ENCODE measurements at regions not wholly inside any gene's neighbourhood (a gene's known extent, or its start where the extent isn't known, plus 50 kb on each side); places are given as distances from the start of the nearest gene placed in this dataset.

GRCh38 chr4:152074088-152074437 is 313.3 kb upstream of the GATB start:
- WGBS (ENCODE audit: low lambda C conversion rate, missing lambda C conversion rate): 93% methylated on average over 1 of the region's 1 CpG

GRCh38 chr4:152073351-152074087 is 312.7 kb upstream of the GATB start:
- Histone ChIP-seq H3K79me2 (no peaks in the 10 kb centered on the region), H3K9me3 (ENCODE audit: low read depth) (no peaks in the 10 kb centered on the region), H3K4me2 (no peak overlapping the region), H3K9me2 (replicated peaks; ENCODE audit: insufficient read depth) (no peaks in the 10 kb centered on the region), H2AFZ (no peak overlapping the region), H4K20me1 (ENCODE audit: insufficient read depth, poor library complexity, severe bottlenecking) (no peaks in the 10 kb centered on the region), H3K27me3 (no peaks in the 10 kb centered on the region), H3K27ac (no peak overlapping the region), H3K36me3 (replicated peaks; ENCODE audit: insufficient read depth, low read depth) (no peaks in the 10 kb centered on the region), H3K4me3 (no peak overlapping the region), H3K4me1 (ENCODE audit: insufficient read depth) (no peaks in the 10 kb centered on the region)
- DNase-seq (ENCODE audit: low spot score): peak; percentile 46
- no peak for TF ChIP-seq EZH2 (IDR thresholded peaks at IDR 0.05; ENCODE audit: borderline replicate concordance)
- no peak for TF ChIP-seq CTCF (IDR thresholded peaks at IDR 0.05; ENCODE audit: poor library complexity)
- 69% methylated on average over 9 of the region's 9 CpGs for WGBS (ENCODE audit: low lambda C conversion rate, missing lambda C conversion rate)

More at GRCh38 chr4:152074088-152074437, 313.3 kb upstream of the GATB start:
- Histone ChIP-seq H3K9me2 (replicated peaks; ENCODE audit: insufficient read depth) (no peaks in the 10 kb centered on the region), H3K4me2 (no peak overlapping the region), H3K79me2 (no peaks in the 10 kb centered on the region), H3K27ac (no peak overlapping the region), H3K4me1 (ENCODE audit: insufficient read depth) (no peaks in the 10 kb centered on the region), H3K9me3 (ENCODE audit: low read depth) (no peaks in the 10 kb centered on the region), H3K4me3 (no peak overlapping the region), H3K27me3 (no peaks in the 10 kb centered on the region), H4K20me1 (ENCODE audit: insufficient read depth, poor library complexity, severe bottlenecking) (no peaks in the 10 kb centered on the region), H2AFZ (no peak overlapping the region), H3K36me3 (replicated peaks; ENCODE audit: insufficient read depth, low read depth) (no peaks in the 10 kb centered on the region)
- TF ChIP-seq CTCF (IDR thresholded peaks at IDR 0.05; ENCODE audit: poor library complexity) (no peak), EZH2 (IDR thresholded peaks at IDR 0.05; ENCODE audit: borderline replicate concordance) (no peak), EZH2phosphoT487 (IDR thresholded peaks at IDR 0.05; ENCODE audit: low read depth, severe bottlenecking, unreplicated experiment) (no peak)
- no peak for DNase-seq (ENCODE audit: low spot score)

- H3K9me2 ChIP-seq (replicated peaks; ENCODE audit: insufficient read depth): no peaks in the 10 kb centered on the region
- H3K4me3 ChIP-seq: no peak overlapping the region
- no peaks in the 10 kb centered on the region for H3K79me2 ChIP-seq
- H3K27me3 ChIP-seq: no peaks in the 10 kb centered on the region
- WGBS (ENCODE audit: low lambda C conversion rate, missing lambda C conversion rate): 79% methylated on average over 11 of the region's 11 CpGs
- H2AFZ ChIP-seq: no peak overlapping the region
- H3K36me3 ChIP-seq (replicated peaks; ENCODE audit: insufficient read depth, low read depth): no peaks in the 10 kb centered on the region
- no peak for DNase-seq (ENCODE audit: low spot score)
- no peak overlapping the region for H3K4me2 ChIP-seq
- H4K20me1 ChIP-seq (ENCODE audit: insufficient read depth, poor library complexity, severe bottlenecking): no peaks in the 10 kb centered on the region
- H3K4me1 ChIP-seq (ENCODE audit: insufficient read depth): no peaks in the 10 kb centered on the region
- TF ChIP-seq EZH2 (IDR thresholded peaks at IDR 0.05; ENCODE audit: borderline replicate concordance) (no peak), EZH2phosphoT487 (IDR thresholded peaks at IDR 0.05; ENCODE audit: low read depth, severe bottlenecking, unreplicated experiment) (no peak), CTCF (IDR thresholded peaks at IDR 0.05; ENCODE audit: poor library complexity) (no peak)
- no peaks in the 10 kb centered on the region for H3K9me3 ChIP-seq (ENCODE audit: low read depth)
- H3K27ac ChIP-seq: no peak overlapping the region
Observed at GRCh38 chr4:152072906-152073305, 312.1 kb upstream of the GATB start.

All from hepatocyte (in vitro differentiated cells).